ENCODE measurements at regions not wholly inside any gene's neighbourhood (a gene's known extent, or its start where the extent isn't known, plus 50 kb on each side); places are given as distances from the start of the nearest gene placed in this dataset.

DNA sequence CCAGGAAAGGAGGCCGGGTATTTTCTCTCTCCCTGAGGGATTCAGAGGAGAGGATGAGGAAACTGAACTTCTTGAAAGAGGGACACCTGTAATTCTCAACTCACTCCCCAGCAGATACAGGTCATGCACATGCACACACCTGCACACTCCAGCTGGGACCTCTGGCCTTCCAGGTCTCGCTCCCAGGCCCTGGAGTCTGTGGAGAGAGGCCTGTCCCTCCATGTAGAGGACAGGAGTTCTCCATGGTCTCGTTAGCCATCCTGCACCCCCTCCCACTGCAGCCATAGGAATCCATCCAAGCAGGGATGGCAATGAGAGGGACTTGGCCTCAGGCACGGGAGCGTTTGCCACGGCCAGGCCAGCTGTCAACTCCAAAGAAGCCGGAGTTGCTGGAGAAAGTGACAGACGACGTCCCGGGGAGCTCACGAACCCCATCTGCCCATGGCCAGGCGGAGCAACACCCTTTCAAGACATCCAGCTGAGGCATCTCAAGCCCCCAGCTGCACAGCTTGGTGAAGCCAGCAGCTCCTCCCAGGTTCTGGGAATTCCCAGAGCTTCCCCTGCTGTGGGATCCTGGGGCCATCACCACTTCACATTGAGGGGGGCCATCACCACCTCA lies 223.3 kb downstream of the UACA start:
- TF ChIP-seq, protein P1, sequence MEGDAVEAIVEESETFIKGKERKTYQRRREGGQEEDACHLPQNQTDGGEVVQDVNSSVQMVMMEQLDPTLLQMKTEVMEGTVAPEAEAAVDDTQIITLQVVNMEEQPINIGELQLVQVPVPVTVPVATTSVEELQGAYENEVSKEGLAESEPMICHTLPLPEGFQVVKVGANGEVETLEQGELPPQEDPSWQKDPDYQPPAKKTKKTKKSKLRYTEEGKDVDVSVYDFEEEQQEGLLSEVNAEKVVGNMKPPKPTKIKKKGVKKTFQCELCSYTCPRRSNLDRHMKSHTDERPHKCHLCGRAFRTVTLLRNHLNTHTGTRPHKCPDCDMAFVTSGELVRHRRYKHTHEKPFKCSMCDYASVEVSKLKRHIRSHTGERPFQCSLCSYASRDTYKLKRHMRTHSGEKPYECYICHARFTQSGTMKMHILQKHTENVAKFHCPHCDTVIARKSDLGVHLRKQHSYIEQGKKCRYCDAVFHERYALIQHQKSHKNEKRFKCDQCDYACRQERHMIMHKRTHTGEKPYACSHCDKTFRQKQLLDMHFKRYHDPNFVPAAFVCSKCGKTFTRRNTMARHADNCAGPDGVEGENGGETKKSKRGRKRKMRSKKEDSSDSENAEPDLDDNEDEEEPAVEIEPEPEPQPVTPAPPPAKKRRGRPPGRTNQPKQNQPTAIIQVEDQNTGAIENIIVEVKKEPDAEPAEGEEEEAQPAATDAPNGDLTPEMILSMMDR (IDR thresholded peaks at IDR 0.05): no peak

DNA sequence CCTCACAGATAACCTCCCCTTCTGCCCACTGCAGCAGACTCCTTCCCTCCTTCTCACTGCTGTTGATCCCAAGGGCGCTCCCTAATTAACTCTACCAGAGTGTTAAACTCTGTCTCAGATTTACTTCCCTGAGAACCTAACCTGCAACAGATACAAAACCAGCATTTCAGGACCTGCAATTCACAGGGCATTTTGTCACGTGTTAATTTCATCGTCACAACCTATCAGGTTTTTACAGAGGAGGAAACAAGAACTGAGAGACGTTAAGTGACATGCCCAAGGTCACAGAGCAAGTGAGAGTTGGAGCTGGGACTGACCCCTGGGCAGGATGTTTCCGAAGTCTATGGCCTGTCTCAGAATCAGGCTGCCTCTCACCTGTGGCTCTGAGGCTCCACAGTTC lies 223.9 kb downstream of the UACA start:
- TF ChIP-seq, protein P1 (IDR thresholded peaks at IDR 0.05): no peak

DNA sequence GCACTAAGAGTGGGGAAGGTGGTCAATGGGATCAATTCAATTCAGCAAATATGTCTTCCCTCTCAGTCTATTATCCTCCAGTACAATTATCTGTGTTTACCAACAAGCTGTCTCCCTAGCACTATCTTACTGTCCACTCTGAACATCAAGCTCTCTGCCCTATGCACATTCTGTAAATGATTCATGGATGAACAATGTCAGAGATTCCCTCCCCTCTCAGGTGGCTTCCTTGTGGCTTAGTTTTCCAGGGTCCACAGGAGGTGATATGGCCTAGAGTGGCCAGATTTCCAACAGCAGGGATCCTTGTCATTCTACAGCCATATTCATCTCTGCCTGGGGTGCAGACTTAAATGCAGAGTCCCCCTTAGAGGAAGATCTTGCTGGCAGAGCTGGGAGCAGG lies 225.1 kb downstream of the UACA start:
- TF ChIP-seq, protein P1 (IDR thresholded peaks at IDR 0.05): no peak

DNA sequence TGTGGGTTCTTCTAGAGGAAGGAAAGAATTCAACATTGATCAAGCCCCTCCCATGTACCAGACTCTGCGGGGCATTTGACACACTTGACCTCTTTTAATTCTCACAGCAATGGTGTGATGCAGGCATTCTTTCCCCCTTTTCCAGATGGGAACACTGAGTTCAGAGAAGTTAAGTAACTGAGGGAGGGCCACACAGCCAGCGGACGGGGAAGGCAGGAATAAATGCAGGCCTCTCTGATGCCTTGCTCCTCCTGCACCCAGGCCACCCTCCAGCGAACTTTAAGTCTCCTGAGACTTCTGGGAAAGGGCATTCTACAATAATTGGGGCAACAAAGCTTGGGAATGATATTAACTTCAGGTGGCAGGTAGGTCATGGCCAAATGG lies 227.4 kb downstream of the UACA start:
- TF ChIP-seq, protein P1 (IDR thresholded peaks at IDR 0.05): no peak

DNA sequence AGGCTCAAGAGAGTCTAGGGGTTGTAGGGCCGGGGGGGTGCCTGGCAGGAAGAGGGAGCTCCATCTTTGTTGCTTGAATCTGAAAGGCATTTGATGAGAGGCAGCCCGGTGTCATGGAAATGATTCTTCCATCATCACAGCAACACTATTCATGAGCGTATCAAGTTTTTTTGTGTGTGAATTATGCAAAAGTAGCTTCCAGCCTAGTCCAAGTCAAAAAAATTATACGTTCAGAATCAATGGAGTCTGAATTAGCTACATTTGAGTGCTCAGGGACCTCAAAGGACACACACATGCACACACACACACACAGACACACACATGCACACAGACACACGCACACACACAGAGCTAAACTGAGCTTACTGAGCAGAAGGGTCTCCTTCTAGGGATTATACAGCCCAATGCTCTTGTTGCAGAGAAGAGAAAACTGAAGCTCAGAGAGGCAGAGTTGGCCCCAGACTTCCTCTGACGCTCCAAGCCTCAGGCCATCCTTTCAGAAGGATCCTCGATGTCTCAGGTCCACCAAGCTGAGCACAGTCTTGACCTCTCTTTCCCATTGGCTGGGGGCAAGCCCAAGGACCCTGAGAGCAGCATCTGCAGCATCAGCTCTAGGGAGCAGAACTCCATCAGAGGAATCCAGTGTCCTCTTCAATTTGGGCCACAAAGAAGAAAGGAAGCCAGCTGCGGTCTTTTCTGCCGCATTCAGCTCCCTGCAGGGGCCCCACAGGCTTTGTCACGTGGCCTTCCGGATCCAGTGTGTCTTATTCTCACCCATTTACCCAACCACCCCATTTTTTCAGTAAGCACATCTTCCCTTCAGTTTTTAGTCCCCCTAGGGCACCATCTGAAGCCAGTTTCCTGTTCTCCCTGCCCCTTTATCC lies 228.0 kb downstream of the UACA start:
- TF ChIP-seq, protein P1 (IDR thresholded peaks at IDR 0.05): no peak

DNA sequence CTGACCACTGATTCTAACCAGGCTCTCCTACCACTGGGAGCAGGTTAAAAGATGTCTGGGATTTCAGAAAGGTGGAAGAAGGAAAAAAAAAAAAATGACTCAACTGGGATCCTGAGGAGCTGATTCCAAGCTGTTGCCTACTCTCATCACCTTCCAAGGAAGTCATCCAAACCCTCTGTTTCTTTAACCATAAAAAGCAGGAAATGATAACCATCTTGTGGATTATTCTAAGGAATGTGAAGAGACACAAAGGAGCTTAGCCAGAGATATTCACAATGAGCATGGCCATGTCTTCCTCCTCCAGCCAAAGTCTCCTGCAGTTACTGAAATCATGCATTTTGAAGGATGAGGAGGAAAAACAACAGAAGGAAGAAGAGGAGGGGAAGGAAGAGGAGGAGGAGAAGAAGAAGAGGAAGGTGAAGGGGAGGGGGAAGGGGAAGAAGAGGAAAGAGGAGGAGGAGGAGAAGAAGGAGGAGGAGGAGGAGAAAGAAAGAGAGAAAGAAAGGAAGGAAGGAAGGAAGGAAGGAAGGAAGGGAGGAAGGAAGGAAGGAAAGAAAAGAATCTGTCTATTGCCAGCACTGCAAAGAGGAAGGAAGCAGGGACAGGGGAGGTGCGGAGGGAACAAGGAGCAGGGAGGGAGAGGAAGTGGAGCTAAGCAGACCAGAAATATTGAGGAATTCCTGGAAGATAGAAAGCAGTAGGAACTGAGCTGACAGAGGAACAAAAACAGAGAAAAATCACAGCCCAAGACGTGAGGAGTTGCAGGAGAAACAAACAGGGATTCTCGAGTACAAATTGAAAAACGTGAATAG lies 229.2 kb downstream of the UACA start:
- TF ChIP-seq, protein P1 (IDR thresholded peaks at IDR 0.05): no peak

DNA sequence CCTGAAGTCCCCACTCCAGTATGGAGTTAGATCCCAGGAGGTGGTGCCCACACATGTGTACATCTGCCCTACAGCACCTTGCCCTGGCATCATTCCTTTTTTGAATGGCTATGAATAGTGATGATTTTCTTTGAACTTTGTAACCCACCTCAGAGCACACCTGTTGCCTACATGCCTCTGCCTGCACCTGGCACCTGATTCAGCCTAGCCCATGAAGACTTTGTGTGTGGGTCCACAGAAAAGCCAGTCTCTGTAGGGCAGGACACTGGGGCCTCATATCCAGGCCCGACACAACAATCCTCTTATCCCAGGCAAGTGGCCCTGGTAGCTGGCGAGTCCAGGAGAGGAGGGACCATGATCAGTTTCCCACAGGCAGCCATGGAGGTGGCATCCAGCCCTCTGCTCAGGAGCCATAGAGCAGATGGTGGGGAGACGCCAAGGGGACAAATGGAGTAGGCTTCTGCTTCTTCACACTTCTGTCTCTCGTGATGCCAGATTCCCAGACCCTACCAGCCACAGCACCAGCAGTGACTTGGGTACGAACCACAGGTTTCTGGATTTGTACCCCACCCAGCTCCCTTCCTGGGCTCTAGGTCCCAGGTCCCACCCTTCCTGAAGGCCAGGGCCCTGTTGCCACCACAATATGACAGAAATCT lies 230.7 kb downstream of the UACA start:
- TF ChIP-seq, protein P1 (IDR thresholded peaks at IDR 0.05): no peak

Measured in LNCAP (cell line).